ENCODE measurements at regions not wholly inside any gene's neighbourhood (a gene's known extent, or its start where the extent isn't known, plus 50 kb on each side); places are given as distances from the start of the nearest gene placed in this dataset.
A peak's percentile ranks its signal among the peaks of the same experiment; 100 is the strongest.

DNA sequence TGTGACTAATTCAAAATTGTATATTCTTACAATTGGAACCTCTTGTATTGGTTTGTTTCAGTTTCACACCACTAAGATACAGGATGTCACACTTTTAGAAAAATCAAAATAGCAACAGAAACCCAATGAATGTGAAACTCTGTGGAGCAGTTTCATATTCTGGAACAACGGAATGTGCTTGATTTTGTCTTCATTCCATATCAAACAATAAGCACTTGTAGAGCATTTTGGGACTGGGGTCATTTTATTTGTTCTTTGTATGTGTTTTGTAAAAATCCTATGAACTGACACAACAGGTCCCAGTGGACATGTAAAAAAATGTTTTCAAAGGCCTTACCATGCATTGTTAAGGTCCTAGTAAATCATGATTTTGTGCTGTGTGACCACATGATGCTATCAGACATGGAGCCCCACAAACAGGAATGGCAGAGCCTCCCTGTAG, 123.1 kb downstream of the DKK1 start:
- Histone ChIP-seq H3K36me3 (ENCODE audit: control insufficient read depth in 1 of 2, insufficient read depth in 2 of 2, low read length in 2 of 2) (no peaks in the 10 kb centered on the region), H3K27ac (ENCODE audit: low read depth, low read length) (peak overlapping the region; percentile 67; the same call in 1 of the 2 replicates), H3K4me1 (ENCODE audit: control insufficient read depth in 1 of 2, insufficient read depth in 2 of 2, low read length in 2 of 2) (peaks cover 26 to 31% of the 10 kb centered on the region in 2 experiments), H3K4me2 (ENCODE audit: low read length) (no peak overlapping the region), H3K4me3 (replicated peaks in 1 of 2; ENCODE audit: low read depth in 1 of 2, low read length in 2 of 2) (no peak overlapping the region), H3K27me3 (ENCODE audit: insufficient read depth, low read length) (no peaks in the 10 kb centered on the region), H3K9me2 (ENCODE audit: insufficient read depth) (no peaks in the 10 kb centered on the region), H4K20me1 (ENCODE audit: insufficient read depth) (no peaks in the 10 kb centered on the region), H3K9ac (ENCODE audit: low read length) (no peak overlapping the region), H3K79me2 (ENCODE audit: insufficient read depth, low read length) (no peaks in the 10 kb centered on the region), H2AFZ (ENCODE audit: low read depth, low read length, poor library complexity, severe bottlenecking) (peak overlapping the region; percentile 64), H3K9me3 (ENCODE audit: control insufficient read depth in 1 of 2, insufficient read depth in 1 of 2, low read depth in 1 of 2, low read length in 2 of 2) (no peaks in the 10 kb centered on the region)
- ChIA-PET CTCF (no interaction called here), POLR2A (no interaction called here), RAD21 (ENCODE audit: low non-redundant PET in 1 of 2, low total read pairs in 2 of 2, uncharacterized antibody in 2 of 2, unreplicated experiment in 2 of 2) (no interaction called here)
- no peak for DNase-seq (ENCODE audit: low read depth, low spot score)
- intact Hi-C loops (cut with micrococcal nuclease) = no loop called here
- no TSS peak for BruUV-seq (replicated peaks)
- no peak for TF ChIP-seq ZNF274 (IDR thresholded peaks at IDR 0.05; ENCODE audit: low read depth, low read length)
- TF ChIP-seq ELF1 (IDR thresholded peaks at IDR 0.05; ENCODE audit: borderline replicate concordance, low read depth) = no peak
- TF ChIP-seq CBX3 (IDR thresholded peaks at IDR 0.05; ENCODE audit: low read depth) = no peak
- TF ChIP-seq SP1 (IDR thresholded peaks at IDR 0.05; ENCODE audit: low read depth) = no peak
- TF ChIP-seq, protein P1, sequence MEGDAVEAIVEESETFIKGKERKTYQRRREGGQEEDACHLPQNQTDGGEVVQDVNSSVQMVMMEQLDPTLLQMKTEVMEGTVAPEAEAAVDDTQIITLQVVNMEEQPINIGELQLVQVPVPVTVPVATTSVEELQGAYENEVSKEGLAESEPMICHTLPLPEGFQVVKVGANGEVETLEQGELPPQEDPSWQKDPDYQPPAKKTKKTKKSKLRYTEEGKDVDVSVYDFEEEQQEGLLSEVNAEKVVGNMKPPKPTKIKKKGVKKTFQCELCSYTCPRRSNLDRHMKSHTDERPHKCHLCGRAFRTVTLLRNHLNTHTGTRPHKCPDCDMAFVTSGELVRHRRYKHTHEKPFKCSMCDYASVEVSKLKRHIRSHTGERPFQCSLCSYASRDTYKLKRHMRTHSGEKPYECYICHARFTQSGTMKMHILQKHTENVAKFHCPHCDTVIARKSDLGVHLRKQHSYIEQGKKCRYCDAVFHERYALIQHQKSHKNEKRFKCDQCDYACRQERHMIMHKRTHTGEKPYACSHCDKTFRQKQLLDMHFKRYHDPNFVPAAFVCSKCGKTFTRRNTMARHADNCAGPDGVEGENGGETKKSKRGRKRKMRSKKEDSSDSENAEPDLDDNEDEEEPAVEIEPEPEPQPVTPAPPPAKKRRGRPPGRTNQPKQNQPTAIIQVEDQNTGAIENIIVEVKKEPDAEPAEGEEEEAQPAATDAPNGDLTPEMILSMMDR (IDR thresholded peaks at IDR 0.05 in 2 of 3, conservative IDR thresholded peaks at IDR 0.05 in 1 of 3; ENCODE audit: borderline replicate concordance in 1 of 3, insufficient read depth in 1 of 3, low read depth in 2 of 3, low read length in 2 of 3) = no peak
- no peak for TF ChIP-seq EZH2 (IDR thresholded peaks at IDR 0.05)
- no peak for TF ChIP-seq POLR2A (IDR thresholded peaks at IDR 0.05; ENCODE audit: borderline replicate concordance, extremely low read depth, insufficient read depth, insufficient read length)
- TF ChIP-seq, protein P2, sequence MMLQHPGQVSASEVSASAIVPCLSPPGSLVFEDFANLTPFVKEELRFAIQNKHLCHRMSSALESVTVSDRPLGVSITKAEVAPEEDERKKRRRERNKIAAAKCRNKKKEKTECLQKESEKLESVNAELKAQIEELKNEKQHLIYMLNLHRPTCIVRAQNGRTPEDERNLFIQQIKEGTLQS (IDR thresholded peaks at IDR 0.05) = no peak
- no peak for TF ChIP-seq SIN3A (IDR thresholded peaks at IDR 0.05; ENCODE audit: low read depth)
- no peak for TF ChIP-seq JUND (IDR thresholded peaks at IDR 0.05)
- no peak for TF ChIP-seq RAD21 (IDR thresholded peaks at IDR 0.05; ENCODE audit: low read depth)
- no peak for TF ChIP-seq CEBPB (IDR thresholded peaks at IDR 0.05; ENCODE audit: low read depth)
- TF ChIP-seq SRF (IDR thresholded peaks at IDR 0.05; ENCODE audit: low read depth) = no peak
- no peak for TF ChIP-seq TCF7L2 (IDR thresholded peaks at IDR 0.05; ENCODE audit: borderline replicate concordance, extremely low read depth, insufficient read depth, insufficient read length)
- no peak for TF ChIP-seq YY1 (IDR thresholded peaks at IDR 0.05; ENCODE audit: extremely low read depth, insufficient replicate concordance, low read depth, low read length)
- TF ChIP-seq EGR1 (IDR thresholded peaks at IDR 0.05; ENCODE audit: low read depth) = no peak
- no peak for TF ChIP-seq POLR2AphosphoS5 (IDR thresholded peaks at IDR 0.05; ENCODE audit: low read depth, low read length)
- no peak for TF ChIP-seq ZFX (IDR thresholded peaks at IDR 0.05)
- ATAC-seq = no peak

Data from HCT116 (cell line).